GM12878 (cell line): ENCODE measurements at regions not wholly inside any gene's neighbourhood (a gene's known extent, or its start where the extent isn't known, plus 50 kb on each side); places are given as distances from the start of the nearest gene placed in this dataset.

Source experiments
- ATAC-seq: fragments of 200-7000 bp; cut with Tn5 transposase; 3 replicates; pipeline ENCODE4 v1.9.1; 2020; ENCODE audit warnings: mild to moderate bottlenecking, moderate library complexity
- BruUV-seq: library from RNA; stranded (reverse); fragments of 400-500 nt; replicated peaks from 2 replicates; lab custom pipeline; 2021; lab: Mats Ljungman, UMichigan
- CTCF ChIA-PET: fragments of 300-600 bp; sonication (Branson Sonifier 250); formaldehyde crosslinking; extraction: SDS; loops from one replicate; lab custom pipeline; 2021; ENCODE audit warnings: inconsistent platforms; lab: Yijun Ruan, JAX
- POLR2A ChIA-PET: fragments of 350-600 bp; formaldehyde crosslinking; extraction: SDS; loops from one replicate; lab custom pipeline; 2021; ENCODE audit warnings: inconsistent platforms; lab: Charles Lee
- RAD21 ChIA-PET: fragments of 300-600 bp; sonication (Branson Sonifier 250); formaldehyde crosslinking; loops from one replicate; lab custom pipeline; 2023; ENCODE audit warnings: antibody characterized with exemption; ENCODE audit not compliant: unreplicated experiment; lab: Charles Lee
- SMC1A ChIA-PET: fragments of 300-600 bp; sonication (Branson Sonifier 250); formaldehyde crosslinking; loops from one replicate; lab custom pipeline; 2023; ENCODE audit not compliant: unreplicated experiment, uncharacterized antibody; lab: Charles Lee
- DNase-seq: peaks from one replicate; pipeline ENCODE4 v3.0.0-alpha.2; 2011; ENCODE audit warnings: low read depth, low spot score
- FAIRE-seq: peaks from 3 replicates; lab custom pipeline; 2011; peaks lifted over from hg19 to GRCh38; lab: Jason Lieb, UNC
- H2AFZ ChIP-seq: 2 replicates; pipeline ENCODE4 v1.6.0; 2011; ENCODE audit warnings: low read depth, low read length, control low read depth; ENCODE audit not compliant: control insufficient read depth
- H3K27ac ChIP-seq: 2 replicates; pipeline ENCODE4 v1.5.1; 2011; ENCODE audit warnings: control low read depth; ENCODE audit not compliant: control insufficient read depth, insufficient read depth
- H3K27me3 ChIP-seq, 2 experiments: replicated peaks in 1 of 2; 2 replicates each; pipeline versions ENCODE4 v1.6.0 to v1.6.1; 2011; ENCODE audit warnings: low read length in 1 of 2; ENCODE audit not compliant: control insufficient read depth in 2 of 2, insufficient read depth in 2 of 2
- H3K36me3 ChIP-seq, 2 experiments: 2 replicates each; pipeline ENCODE4 v1.5.1; 2011; ENCODE audit warnings: low read length in 1 of 2; ENCODE audit not compliant: control insufficient read depth in 2 of 2, insufficient read depth in 2 of 2
- H3K4me1 ChIP-seq: 2 replicates; pipeline ENCODE4 v1.6.1; 2011; ENCODE audit warnings: mild to moderate bottlenecking, low read length, moderate library complexity, mixed read lengths; ENCODE audit not compliant: control insufficient read depth, insufficient read depth
- H3K4me2 ChIP-seq: 2 replicates; pipeline ENCODE4 v1.6.0; 2011; ENCODE audit warnings: control low read depth; ENCODE audit not compliant: control insufficient read depth, insufficient read depth
- H3K4me3 ChIP-seq: fragments of 200-600 bp; sonication (generic); 2 replicates; pipeline ENCODE4 v1.5.1; 2016
- H3K79me2 ChIP-seq: 2 replicates; pipeline ENCODE4 v1.6.0; 2011; ENCODE audit warnings: low read length; ENCODE audit not compliant: control insufficient read depth, insufficient read depth
- H3K9ac ChIP-seq: 2 replicates; pipeline ENCODE4 v1.8.0; 2011; ENCODE audit warnings: low read length, control low read depth, mixed read lengths; ENCODE audit not compliant: control insufficient read depth, insufficient read depth
- H3K9me3 ChIP-seq: replicated peaks from 3 replicates; pipeline ENCODE4 v1.5.1; 2011; ENCODE audit warnings: mild to moderate bottlenecking, low read length; ENCODE audit not compliant: control insufficient read depth, insufficient read depth
- H4K20me1 ChIP-seq: 2 replicates; pipeline ENCODE4 v1.6.0; 2011; ENCODE audit not compliant: control insufficient read depth, insufficient read depth
- BACH1 ChIP-seq: fragments of 450-650 bp; IDR thresholded peaks from 2 replicates; pipeline ENCODE4 v1.6.1; 2017; ENCODE audit warnings: mild to moderate bottlenecking, borderline replicate concordance
- ESRRA ChIP-seq: IDR thresholded peaks from 2 replicates; pipeline ENCODE4 v1.6.1; 2012; ENCODE audit warnings: mild to moderate bottlenecking, low read length, improper control_type of control experiment
- FOXM1 ChIP-seq: IDR thresholded peaks from 2 replicates; pipeline ENCODE4 v1.6.1; 2012; ENCODE audit warnings: low read depth, mild to moderate bottlenecking, inconsistent platforms, low read length, moderate library complexity
- IRF4 ChIP-seq: IDR thresholded peaks from 2 replicates; pipeline ENCODE4 v1.6.1; 2011; ENCODE audit warnings: low read depth, low read length
- KDM1A ChIP-seq: fragments of 200-600 bp; sonication (generic); IDR thresholded peaks from 2 replicates; pipeline ENCODE4 v1.6.1; 2016; ENCODE audit warnings: borderline replicate concordance
- LARP7 ChIP-seq: fragments of 450-650 bp; IDR thresholded peaks from 2 replicates; pipeline ENCODE4 v1.6.1; 2017; ENCODE audit warnings: mild to moderate bottlenecking
- MEF2A ChIP-seq: IDR thresholded peaks from 2 replicates; pipeline ENCODE4 v1.6.1; 2011; ENCODE audit warnings: low read depth, mild to moderate bottlenecking, low read length, moderate library complexity; ENCODE audit not compliant: insufficient read depth
- MEF2B ChIP-seq: fragments of 450-650 bp; IDR thresholded peaks from 2 replicates; pipeline ENCODE4 v1.6.1; 2018; ENCODE audit warnings: mild to moderate bottlenecking, moderate library complexity; ENCODE audit not compliant: partially characterized antibody, poor library complexity, severe bottlenecking
- MXI1 ChIP-seq: fragments of 150-350 bp; IDR thresholded peaks from 2 replicates; pipeline ENCODE4 v1.6.1; 2011; ENCODE audit warnings: low read depth, mild to moderate bottlenecking, inconsistent platforms, low read length, improper control_type of control experiment
- NRF1 ChIP-seq: conservative IDR thresholded peaks from 2 replicates; pipeline ENCODE4 v1.6.1; 2011; ENCODE audit warnings: mild to moderate bottlenecking, low read depth, low read length, improper control_type of control experiment
- RFX5 ChIP-seq: IDR thresholded peaks from 2 replicates; pipeline ENCODE4 v1.6.1; 2011; ENCODE audit warnings: low read depth, low read length, improper control_type of control experiment
- RUNX3 ChIP-seq: IDR thresholded peaks from 2 replicates; pipeline ENCODE4 v1.6.1; 2012; ENCODE audit warnings: low read length, inconsistent platforms
- SMAD5 ChIP-seq: IDR thresholded peaks from 2 replicates; pipeline ENCODE4 v1.6.1; 2016; ENCODE audit warnings: antibody characterized with exemption, low read depth
- SPI1 ChIP-seq: IDR thresholded peaks from 2 replicates; pipeline ENCODE4 v1.6.1; 2011; ENCODE audit warnings: low read depth, mild to moderate bottlenecking, low read length, moderate library complexity, borderline replicate concordance; ENCODE audit not compliant: insufficient read depth
- TCF12 ChIP-seq: IDR thresholded peaks from 2 replicates; pipeline ENCODE4 v1.6.1; 2011; ENCODE audit warnings: low read depth, mild to moderate bottlenecking, low read length
- TCF3 ChIP-seq: IDR thresholded peaks from 2 replicates; pipeline ENCODE4 v1.6.1; 2012; ENCODE audit warnings: low read depth, mild to moderate bottlenecking, low read length, borderline replicate concordance; ENCODE audit not compliant: insufficient read depth
- ZNF622 ChIP-seq: fragments of 450-650 bp; IDR thresholded peaks from 2 replicates; pipeline ENCODE4 v1.6.1; 2017; ENCODE audit warnings: mild to moderate bottlenecking, inconsistent platforms
- WGBS: methylation state at CpG from one replicate; pipeline ENCODE4 v1.1.6; 2016; ENCODE audit warnings: low lambda C conversion rate; ENCODE audit not compliant: insufficient replicate concordance, insufficient coverage; ENCODE audit errors: missing lambda C conversion rate; 5-methylcytosine and 5-hydroxymethylcytosine counted together
- in situ Hi-C: fragments of 300-500 bp; cut with MboI; formaldehyde crosslinking; loops from 9 replicates; pipeline ENCODE4 v1.14.3; 2018; ENCODE audit warnings: mixed read lengths
- intact Hi-C: fragments of 100-400 bp; cut with micrococcal nuclease; formaldehyde crosslinking; loops from one replicate; pipeline ENCODE4 v1.14.2; 2022; ENCODE audit not compliant: unreplicated experiment
- TF ChIP-seq, protein P1 (sequence below): fragments of 450-650 bp; conservative IDR thresholded peaks from 2 replicates; pipeline ENCODE4 v1.6.1; 2017; ENCODE audit warnings: mild to moderate bottlenecking, moderate library complexity
- TF ChIP-seq, protein P2 (sequence below): fragments of 450-650 bp; IDR thresholded peaks from 2 replicates; pipeline ENCODE4 v1.6.1; 2018; ENCODE audit warnings: borderline replicate concordance, mild to moderate bottlenecking; ENCODE audit not compliant: partially characterized antibody

DNA sequence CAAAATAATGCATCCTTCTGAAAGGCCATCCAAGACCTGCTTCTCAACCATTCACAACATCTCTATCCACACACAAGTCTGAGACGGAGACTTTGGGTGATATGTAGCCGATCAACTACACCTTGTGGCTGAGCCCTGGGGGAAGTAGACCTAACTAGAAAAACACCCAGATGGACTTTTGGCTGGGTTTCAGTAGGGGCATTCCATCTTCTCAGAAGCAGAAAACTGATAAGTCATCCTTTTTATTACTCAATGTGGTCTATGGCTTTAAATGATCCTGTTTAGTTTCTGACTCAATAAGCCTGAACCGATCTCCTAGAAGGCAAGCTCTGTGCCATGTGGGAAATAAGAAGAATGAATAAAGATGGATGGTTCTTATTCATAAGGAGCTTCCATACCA lies 82.5 kb upstream of the AFF2 start:
- H3K36me3 ChIP-seq: no peaks in the 10 kb centered on the region
- TF ChIP-seq FOXM1 (no peak), RFX5 (no peak), MXI1 (no peak), SPI1 (no peak), MEF2B (no peak), MEF2A (no peak), LARP7 (no peak), TCF12 (no peak), KDM1A (no peak), SMAD5 (no peak), RUNX3 (no peak), BACH1 (no peak), ZNF622 (no peak), ESRRA (no peak), TCF3 (no peak), IRF4 (no peak), NRF1 (no peak)
- TF ChIP-seq, protein P1, sequence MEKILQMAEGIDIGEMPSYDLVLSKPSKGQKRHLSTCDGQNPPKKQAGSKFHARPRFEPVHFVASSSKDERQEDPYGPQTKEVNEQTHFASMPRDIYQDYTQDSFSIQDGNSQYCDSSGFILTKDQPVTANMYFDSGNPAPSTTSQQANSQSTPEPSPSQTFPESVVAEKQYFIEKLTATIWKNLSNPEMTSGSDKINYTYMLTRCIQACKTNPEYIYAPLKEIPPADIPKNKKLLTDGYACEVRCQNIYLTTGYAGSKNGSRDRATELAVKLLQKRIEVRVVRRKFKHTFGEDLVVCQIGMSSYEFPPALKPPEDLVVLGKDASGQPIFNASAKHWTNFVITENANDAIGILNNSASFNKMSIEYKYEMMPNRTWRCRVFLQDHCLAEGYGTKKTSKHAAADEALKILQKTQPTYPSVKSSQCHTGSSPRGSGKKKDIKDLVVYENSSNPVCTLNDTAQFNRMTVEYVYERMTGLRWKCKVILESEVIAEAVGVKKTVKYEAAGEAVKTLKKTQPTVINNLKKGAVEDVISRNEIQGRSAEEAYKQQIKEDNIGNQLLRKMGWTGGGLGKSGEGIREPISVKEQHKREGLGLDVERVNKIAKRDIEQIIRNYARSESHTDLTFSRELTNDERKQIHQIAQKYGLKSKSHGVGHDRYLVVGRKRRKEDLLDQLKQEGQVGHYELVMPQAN: no peak
- TF ChIP-seq, protein P2, sequence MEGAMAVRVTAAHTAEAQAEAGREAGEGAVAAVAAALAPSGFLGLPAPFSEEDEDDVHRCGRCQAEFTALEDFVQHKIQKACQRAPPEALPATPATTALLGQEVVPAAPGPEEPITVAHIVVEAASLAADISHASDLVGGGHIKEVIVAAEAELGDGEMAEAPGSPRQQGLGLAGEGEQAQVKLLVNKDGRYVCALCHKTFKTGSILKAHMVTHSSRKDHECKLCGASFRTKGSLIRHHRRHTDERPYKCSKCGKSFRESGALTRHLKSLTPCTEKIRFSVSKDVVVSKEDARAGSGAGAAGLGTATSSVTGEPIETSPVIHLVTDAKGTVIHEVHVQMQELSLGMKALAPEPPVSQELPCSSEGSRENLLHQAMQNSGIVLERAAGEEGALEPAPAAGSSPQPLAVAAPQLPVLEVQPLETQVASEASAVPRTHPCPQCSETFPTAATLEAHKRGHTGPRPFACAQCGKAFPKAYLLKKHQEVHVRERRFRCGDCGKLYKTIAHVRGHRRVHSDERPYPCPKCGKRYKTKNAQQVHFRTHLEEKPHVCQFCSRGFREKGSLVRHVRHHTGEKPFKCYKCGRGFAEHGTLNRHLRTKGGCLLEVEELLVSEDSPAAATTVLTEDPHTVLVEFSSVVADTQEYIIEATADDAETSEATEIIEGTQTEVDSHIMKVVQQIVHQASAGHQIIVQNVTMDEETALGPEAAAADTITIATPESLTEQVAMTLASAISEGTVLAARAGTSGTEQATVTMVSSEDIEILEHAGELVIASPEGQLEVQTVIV: no peak
- intact Hi-C loops: no loop called here
- H3K4me2 ChIP-seq: no peak overlapping the region
- H3K27ac ChIP-seq: no peak overlapping the region
- no peaks in the 10 kb centered on the region for H3K79me2 ChIP-seq
- no peak for ATAC-seq
- RAD21 ChIA-PET: no interaction called here
- CTCF ChIA-PET: interaction anchor here (0.6 kb wide), 1 partner anchor 407 kb away, joined by 6 read pairs; no protein-coding TSS in a partner anchor
- no peak overlapping the region for H2AFZ ChIP-seq
- H3K4me1 ChIP-seq: no peaks in the 10 kb centered on the region
- H3K27me3 ChIP-seq: no peaks in the 10 kb centered on the region
- H4K20me1 ChIP-seq: no peaks in the 10 kb centered on the region
- no TSS peak for BruUV-seq
- no peak overlapping the region for H3K4me3 ChIP-seq
- POLR2A ChIA-PET: no interaction called here
- 0% methylated on average over 3 of the region's 3 CpGs for WGBS
- in situ Hi-C loops: no loop called here
- SMC1A ChIA-PET: interaction anchor here (0.8 kb wide), 1 partner anchor 207 kb away, joined by 4 read pairs; no protein-coding TSS in a partner anchor
- FAIRE-seq: no peak
- H3K9ac ChIP-seq: no peak overlapping the region
- DNase-seq: no peak
- no peaks in the 10 kb centered on the region; the same call in 2 of the 3 replicates for H3K9me3 ChIP-seq
